ENCODE measurements at regions not wholly inside any gene's neighbourhood (a gene's known extent, or its start where the extent isn't known, plus 50 kb on each side); places are given as distances from the start of the nearest gene placed in this dataset.

DNA sequence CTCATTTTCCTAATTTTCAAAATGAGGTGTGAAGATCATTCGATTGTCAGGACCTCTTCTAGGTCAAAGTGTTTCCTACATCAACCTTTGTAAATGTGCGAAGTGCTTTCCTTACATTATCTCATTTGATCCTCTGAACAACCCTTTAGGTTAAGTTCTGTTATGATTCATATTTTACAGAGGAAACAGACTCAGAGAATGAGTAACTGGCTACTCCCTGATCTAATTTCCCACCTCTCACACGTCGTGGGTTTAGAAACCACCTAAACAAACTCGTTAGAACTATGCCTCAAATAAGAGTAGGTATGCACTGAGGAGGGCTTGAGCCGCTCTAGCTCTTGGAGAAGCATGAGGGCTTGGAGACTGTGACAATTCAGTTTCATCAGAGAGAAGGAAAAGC, 148.6 kb downstream of the CD47 start:
- Histone ChIP-seq H3K27me3 (ENCODE audit: control insufficient read depth, insufficient read depth, low read length) (no peaks in the 10 kb centered on the region), H3K4me1 (ENCODE audit: control insufficient read depth, insufficient read depth, low read length) (no peaks in the 10 kb centered on the region), H3K4me3 (ENCODE audit: low read length) (no peak overlapping the region), H3K27ac (ENCODE audit: low read length) (no peak overlapping the region), H3K9me3 (ENCODE audit: control insufficient read depth, insufficient read depth, low read length) (no peaks in the 10 kb centered on the region), H3K36me3 (ENCODE audit: control insufficient read depth, insufficient read depth, low read length) (no peaks in the 10 kb centered on the region)
- no CpG with 5 or more reads among the region's 6 CpGs for WGBS (ENCODE audit: insufficient coverage, insufficient read length)
- DNase-seq (ENCODE audit: low read depth, low spot score), result no peak

DNA sequence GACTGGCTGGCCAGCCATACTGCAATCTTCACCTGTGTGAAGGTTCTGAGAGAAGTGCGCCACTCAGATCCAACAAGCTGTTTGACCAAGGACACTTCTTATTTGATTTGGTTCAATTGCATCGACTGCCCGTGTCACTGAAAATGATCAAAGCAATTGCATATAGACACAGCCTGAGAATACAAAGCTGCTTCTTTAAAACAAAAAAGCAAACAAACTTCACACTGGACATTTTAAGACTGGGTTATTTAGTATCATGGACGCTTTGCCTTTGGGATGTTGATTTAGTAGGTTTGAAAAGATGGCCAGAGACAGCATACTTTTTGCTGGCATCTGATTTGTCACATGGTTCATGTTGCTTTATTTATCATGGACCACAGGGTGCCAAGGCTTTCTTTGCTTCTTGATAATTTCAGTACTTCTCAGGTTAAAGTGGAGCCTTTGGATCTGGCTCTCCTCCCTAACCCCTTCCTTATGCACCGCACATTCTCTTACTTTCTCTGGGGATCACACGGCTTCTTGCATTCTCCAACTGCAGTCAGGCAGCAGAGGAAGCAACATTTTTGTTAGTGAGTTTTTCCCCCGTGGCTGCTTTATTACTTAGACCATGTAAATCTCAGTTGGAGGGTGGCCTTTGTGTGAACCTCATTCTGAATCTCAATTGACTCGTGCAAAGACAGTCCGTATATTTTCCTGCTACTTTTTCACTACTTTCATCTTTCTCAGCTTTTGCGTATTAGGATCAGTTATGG, 151.0 kb downstream of the CD47 start:
- no peak for DNase-seq (ENCODE audit: low read depth, low spot score)
- Histone ChIP-seq H3K9me3 (ENCODE audit: control insufficient read depth, insufficient read depth, low read length) (no peaks in the 10 kb centered on the region), H3K4me1 (ENCODE audit: control insufficient read depth, insufficient read depth, low read length) (no peaks in the 10 kb centered on the region), H3K27ac (ENCODE audit: low read length) (no peak overlapping the region), H3K4me3 (ENCODE audit: low read length) (no peak overlapping the region), H3K27me3 (ENCODE audit: control insufficient read depth, insufficient read depth, low read length) (no peaks in the 10 kb centered on the region), H3K36me3 (ENCODE audit: control insufficient read depth, insufficient read depth, low read length) (no peaks in the 10 kb centered on the region)
- no CpG with 5 or more reads among the region's 10 CpGs for WGBS (ENCODE audit: insufficient coverage, insufficient read length)

DNA sequence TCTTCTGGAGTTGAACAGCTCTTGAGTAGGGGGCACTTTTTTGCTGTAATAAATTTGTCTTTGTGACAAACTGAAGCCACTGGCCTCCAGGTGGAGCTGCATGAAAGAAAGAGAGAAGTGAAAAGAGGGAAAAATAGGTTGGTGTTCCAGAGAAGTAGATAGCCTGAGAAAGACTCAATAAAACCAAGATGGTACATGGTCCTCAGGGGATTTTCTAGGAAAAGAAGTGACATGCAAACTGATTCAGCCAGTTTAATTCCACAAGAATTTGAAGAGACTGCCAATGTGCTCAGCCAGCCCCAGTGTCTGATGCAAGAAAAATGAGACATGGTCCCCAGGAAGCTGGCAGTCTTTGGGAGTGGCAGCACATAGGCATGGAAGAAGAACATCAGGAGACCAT, 152.7 kb downstream of the CD47 start:
- DNase-seq (ENCODE audit: low read depth, low spot score), result no peak
- Histone ChIP-seq H3K27ac (ENCODE audit: low read length) (no peak overlapping the region), H3K36me3 (ENCODE audit: control insufficient read depth, insufficient read depth, low read length) (no peaks in the 10 kb centered on the region), H3K27me3 (ENCODE audit: control insufficient read depth, insufficient read depth, low read length) (no peaks in the 10 kb centered on the region), H3K4me3 (ENCODE audit: low read length) (no peak overlapping the region), H3K4me1 (ENCODE audit: control insufficient read depth, insufficient read depth, low read length) (no peaks in the 10 kb centered on the region), H3K9me3 (ENCODE audit: control insufficient read depth, insufficient read depth, low read length) (no peaks in the 10 kb centered on the region)

- DNase-seq (ENCODE audit: low read depth, low spot score), result no peak
- no peaks in the 10 kb centered on the region for H3K9me3 ChIP-seq (ENCODE audit: control insufficient read depth, insufficient read depth, low read length)
- no CpG with 5 or more reads among the region's 4 CpGs for WGBS (ENCODE audit: insufficient coverage, insufficient read length)
- no peaks in the 10 kb centered on the region for H3K4me1 ChIP-seq (ENCODE audit: control insufficient read depth, insufficient read depth, low read length)
- no peak overlapping the region for H3K27ac ChIP-seq (ENCODE audit: low read length)
- no peaks in the 10 kb centered on the region for H3K36me3 ChIP-seq (ENCODE audit: control insufficient read depth, insufficient read depth, low read length)
- no peaks in the 10 kb centered on the region for H3K27me3 ChIP-seq (ENCODE audit: control insufficient read depth, insufficient read depth, low read length)
- no peak overlapping the region for H3K4me3 ChIP-seq (ENCODE audit: low read length)
Observed at GRCh38 chr3:107934808-107935207, 156.0 kb downstream of the CD47 start.

DNA sequence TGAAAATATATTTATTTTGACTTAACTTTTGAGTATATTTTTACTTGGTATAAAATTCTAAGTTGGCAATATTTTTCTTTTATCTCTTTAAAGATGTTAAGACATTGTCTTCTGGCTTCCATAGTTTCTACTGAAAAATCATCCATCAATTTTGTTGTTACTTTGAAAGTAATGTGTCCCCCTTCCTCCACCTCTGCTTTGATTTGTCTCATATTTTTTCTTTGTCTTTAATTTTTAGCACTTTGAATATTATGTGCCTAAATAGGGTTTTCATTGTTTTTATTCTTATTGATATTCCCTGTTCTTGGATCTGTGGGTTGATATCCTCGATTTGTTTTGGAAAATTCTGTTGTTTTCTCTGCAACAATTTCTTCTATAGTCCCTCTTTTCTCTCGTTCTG, 157.4 kb downstream of the CD47 start:
- Histone ChIP-seq H3K4me3 (ENCODE audit: low read length) (no peak overlapping the region), H3K27ac (ENCODE audit: low read length) (no peak overlapping the region), H3K4me1 (ENCODE audit: control insufficient read depth, insufficient read depth, low read length) (no peaks in the 10 kb centered on the region), H3K9me3 (ENCODE audit: control insufficient read depth, insufficient read depth, low read length) (no peaks in the 10 kb centered on the region), H3K27me3 (ENCODE audit: control insufficient read depth, insufficient read depth, low read length) (no peaks in the 10 kb centered on the region), H3K36me3 (ENCODE audit: control insufficient read depth, insufficient read depth, low read length) (no peaks in the 10 kb centered on the region)
- no CpG with 5 or more reads among the region's 2 CpGs for WGBS (ENCODE audit: insufficient coverage, insufficient read length)
- DNase-seq (ENCODE audit: low read depth, low spot score), result no peak

DNA sequence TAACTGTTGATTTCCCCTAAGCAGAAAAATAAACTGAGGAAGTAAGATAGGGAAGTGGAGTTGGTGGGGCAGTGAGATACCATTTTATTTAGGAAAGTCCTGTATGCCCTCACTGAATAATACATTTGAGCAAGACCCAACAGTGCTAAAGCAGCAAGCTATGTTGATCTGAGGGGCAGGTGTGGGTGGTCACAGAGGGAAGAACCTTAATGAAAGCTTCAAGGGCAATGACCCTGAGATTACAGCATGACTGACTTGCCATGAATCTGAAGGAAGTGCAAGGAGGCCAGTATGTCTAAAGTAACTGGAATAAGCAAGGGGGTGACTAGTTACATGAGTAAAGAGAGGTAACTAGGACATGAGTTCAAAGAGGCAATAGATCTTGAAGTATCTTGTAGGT, 159.5 kb downstream of the CD47 start:
- H3K4me1 ChIP-seq (ENCODE audit: control insufficient read depth, insufficient read depth, low read length), result no peaks in the 10 kb centered on the region
- no peaks in the 10 kb centered on the region for H3K27me3 ChIP-seq (ENCODE audit: control insufficient read depth, insufficient read depth, low read length)
- DNase-seq (ENCODE audit: low read depth, low spot score), result no peak
- no peaks in the 10 kb centered on the region for H3K36me3 ChIP-seq (ENCODE audit: control insufficient read depth, insufficient read depth, low read length)
- H3K4me3 ChIP-seq (ENCODE audit: low read length), result no peak overlapping the region
- no peaks in the 10 kb centered on the region for H3K9me3 ChIP-seq (ENCODE audit: control insufficient read depth, insufficient read depth, low read length)
- no peak overlapping the region for H3K27ac ChIP-seq (ENCODE audit: low read length)

DNA sequence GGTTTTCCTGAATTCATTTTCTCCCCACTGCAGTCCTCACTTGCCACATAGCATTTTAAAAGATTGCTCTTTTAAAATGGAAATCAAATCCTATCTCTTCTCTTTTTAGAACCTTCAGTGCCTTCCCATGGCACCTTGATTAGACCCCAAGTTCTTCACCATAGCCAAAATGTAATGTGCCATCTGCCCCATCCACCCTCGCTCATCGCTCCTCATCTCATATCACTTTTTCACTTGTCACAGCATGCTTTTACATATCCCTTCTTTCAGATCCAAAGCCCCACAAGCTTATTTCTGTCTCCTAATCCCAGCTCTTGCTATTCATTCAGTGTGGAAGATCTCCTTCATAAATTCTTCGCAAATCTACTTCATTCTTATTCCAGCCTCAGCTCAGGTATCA, 161.7 kb downstream of the CD47 start:
- Histone ChIP-seq H3K4me3 (ENCODE audit: low read length) (no peak overlapping the region), H3K4me1 (ENCODE audit: control insufficient read depth, insufficient read depth, low read length) (no peaks in the 10 kb centered on the region), H3K36me3 (ENCODE audit: control insufficient read depth, insufficient read depth, low read length) (no peaks in the 10 kb centered on the region), H3K9me3 (ENCODE audit: control insufficient read depth, insufficient read depth, low read length) (no peaks in the 10 kb centered on the region), H3K27me3 (ENCODE audit: control insufficient read depth, insufficient read depth, low read length) (no peaks in the 10 kb centered on the region), H3K27ac (ENCODE audit: low read length) (no peak overlapping the region)
- WGBS (ENCODE audit: insufficient coverage, insufficient read length), result 100% methylated on average over 2 of the region's 3 CpGs
- no peak for DNase-seq (ENCODE audit: low read depth, low spot score)

GRCh38 chr3:107928084-107928445, 162.8 kb downstream of the CD47 start:
- H3K27ac ChIP-seq (ENCODE audit: low read length), result no peak overlapping the region
- H3K4me3 ChIP-seq (ENCODE audit: low read length), result peak overlapping the region; percentile 44; the same call in 1 of the 2 replicates
- no peaks in the 10 kb centered on the region for H3K27me3 ChIP-seq (ENCODE audit: control insufficient read depth, insufficient read depth, low read length)
- H3K36me3 ChIP-seq (ENCODE audit: control insufficient read depth, insufficient read depth, low read length), result no peaks in the 10 kb centered on the region
- no peaks in the 10 kb centered on the region for H3K4me1 ChIP-seq (ENCODE audit: control insufficient read depth, insufficient read depth, low read length)
- no CpG with 5 or more reads among the region's 8 CpGs for WGBS (ENCODE audit: insufficient coverage, insufficient read length)
- no peaks in the 10 kb centered on the region for H3K9me3 ChIP-seq (ENCODE audit: control insufficient read depth, insufficient read depth, low read length)
- no peak for DNase-seq (ENCODE audit: low read depth, low spot score)

- no CpG with 5 or more reads among the region's 55 CpGs for WGBS (ENCODE audit: insufficient coverage, insufficient read length)
- DNase-seq (ENCODE audit: low read depth, low spot score), result no peak
- H3K36me3 ChIP-seq (ENCODE audit: control insufficient read depth, insufficient read depth, low read length), result no peaks in the 10 kb centered on the region
- no peak overlapping the region for H3K27ac ChIP-seq (ENCODE audit: low read length)
- no peaks in the 10 kb centered on the region for H3K9me3 ChIP-seq (ENCODE audit: control insufficient read depth, insufficient read depth, low read length)
- H3K4me3 ChIP-seq (ENCODE audit: low read length), result peak overlapping the region; percentile 44; the same call in 1 of the 2 replicates
- no peaks in the 10 kb centered on the region for H3K4me1 ChIP-seq (ENCODE audit: control insufficient read depth, insufficient read depth, low read length)
- H3K27me3 ChIP-seq (ENCODE audit: control insufficient read depth, insufficient read depth, low read length), result no peaks in the 10 kb centered on the region
Observed at GRCh38 chr3:107927361-107928083, 163.3 kb downstream of the CD47 start.

DNA sequence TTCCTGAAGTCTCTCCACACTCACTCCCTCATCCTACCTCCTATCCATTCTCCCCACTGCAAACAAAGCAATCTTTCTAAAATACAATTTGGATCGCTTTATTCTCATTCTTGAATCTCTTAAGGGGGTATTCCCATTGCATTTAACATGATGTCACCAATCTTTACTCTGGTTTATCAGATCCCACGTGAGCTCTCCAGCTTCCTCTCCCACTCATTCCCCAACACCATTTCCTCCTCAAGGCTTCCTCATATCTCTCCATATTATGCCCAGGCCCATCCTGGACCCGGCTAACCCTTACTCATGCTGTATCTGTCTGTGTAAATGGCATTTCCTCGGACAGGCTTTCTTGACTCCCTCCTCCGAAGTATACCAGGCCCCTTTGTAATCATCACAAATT, 165.0 kb downstream of the CD47 start:
- Histone ChIP-seq H3K27me3 (ENCODE audit: control insufficient read depth, insufficient read depth, low read length) (no peaks in the 10 kb centered on the region), H3K36me3 (ENCODE audit: control insufficient read depth, insufficient read depth, low read length) (no peaks in the 10 kb centered on the region), H3K27ac (ENCODE audit: low read length) (no peak overlapping the region), H3K9me3 (ENCODE audit: control insufficient read depth, insufficient read depth, low read length) (no peaks in the 10 kb centered on the region), H3K4me3 (ENCODE audit: low read length) (no peak overlapping the region), H3K4me1 (ENCODE audit: control insufficient read depth, insufficient read depth, low read length) (no peaks in the 10 kb centered on the region)
- 100% methylated on average over 1 of the region's 5 CpGs for WGBS (ENCODE audit: insufficient coverage, insufficient read length)
- DNase-seq (ENCODE audit: low read depth, low spot score), result no peak

- no peak overlapping the region for H3K27ac ChIP-seq (ENCODE audit: low read length)
- WGBS (ENCODE audit: insufficient coverage, insufficient read length), result no CpG with 5 or more reads among the region's 1 CpG
- H3K9me3 ChIP-seq (ENCODE audit: control insufficient read depth, insufficient read depth, low read length), result no peaks in the 10 kb centered on the region
- no peak for DNase-seq (ENCODE audit: low read depth, low spot score)
- H3K4me1 ChIP-seq (ENCODE audit: control insufficient read depth, insufficient read depth, low read length), result no peaks in the 10 kb centered on the region
- no peaks in the 10 kb centered on the region for H3K36me3 ChIP-seq (ENCODE audit: control insufficient read depth, insufficient read depth, low read length)
- H3K4me3 ChIP-seq (ENCODE audit: low read length), result no peak overlapping the region
- H3K27me3 ChIP-seq (ENCODE audit: control insufficient read depth, insufficient read depth, low read length), result no peaks in the 10 kb centered on the region
Observed at GRCh38 chr3:107921038-107921437, 169.8 kb downstream of the CD47 start.
